ENCODE measurements at regions not wholly inside any gene's neighbourhood (a gene's known extent, or its start where the extent isn't known, plus 50 kb on each side); places are given as distances from the start of the nearest gene placed in this dataset.

- TF ChIP-seq CTCF (conservative IDR thresholded peaks at IDR 0.05 in 1 of 2, IDR thresholded peaks at IDR 0.05 in 1 of 2; ENCODE audit: extremely low read depth in 1 of 2, insufficient read depth in 1 of 2, low read depth in 1 of 2, low read length in 2 of 2) = no peak
- no peak for TF ChIP-seq EZH2 (IDR thresholded peaks at IDR 0.05; ENCODE audit: borderline replicate concordance, low read length)
Measured at GRCh38 chr11:87428266-87428665, 390.5 kb downstream of the TMEM135 start.

All from mammary epithelial cell (primary cell).